ENCODE measurements at regions not wholly inside any gene's neighbourhood (a gene's known extent, or its start where the extent isn't known, plus 50 kb on each side); places are given as distances from the start of the nearest gene placed in this dataset.

DNA sequence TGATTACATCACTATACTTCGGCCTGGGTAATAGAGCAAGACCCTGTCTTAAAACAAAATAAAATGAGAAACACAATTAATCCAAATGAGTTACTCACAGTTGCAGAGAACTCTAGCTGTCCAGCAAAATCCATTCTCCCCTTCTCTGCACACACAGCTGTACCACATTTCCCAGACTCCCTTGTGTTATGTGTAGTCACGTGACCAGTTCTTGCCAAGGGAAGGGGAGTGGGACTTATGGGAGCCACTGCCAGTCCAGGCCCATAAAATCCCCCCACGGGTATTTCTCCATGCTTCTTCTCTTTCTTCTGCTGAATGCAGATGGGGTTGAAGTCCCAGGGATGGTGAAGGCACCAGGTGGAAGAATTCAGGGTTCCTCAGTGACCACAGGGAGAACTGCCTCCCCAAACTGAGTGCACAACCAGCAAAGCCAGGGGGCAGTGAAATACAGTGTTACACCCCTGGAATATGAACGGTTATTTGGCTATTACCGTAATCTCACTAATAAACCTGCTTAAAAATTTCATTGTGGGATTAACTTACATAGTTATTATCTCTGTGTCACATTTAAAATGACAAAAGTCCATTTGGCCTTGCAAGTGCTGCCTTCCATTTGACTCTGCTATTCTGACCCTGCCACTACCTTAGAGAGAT, 85.6 kb upstream of the FMN2 start:
- CTCF ChIA-PET, result no interaction called here

DNA sequence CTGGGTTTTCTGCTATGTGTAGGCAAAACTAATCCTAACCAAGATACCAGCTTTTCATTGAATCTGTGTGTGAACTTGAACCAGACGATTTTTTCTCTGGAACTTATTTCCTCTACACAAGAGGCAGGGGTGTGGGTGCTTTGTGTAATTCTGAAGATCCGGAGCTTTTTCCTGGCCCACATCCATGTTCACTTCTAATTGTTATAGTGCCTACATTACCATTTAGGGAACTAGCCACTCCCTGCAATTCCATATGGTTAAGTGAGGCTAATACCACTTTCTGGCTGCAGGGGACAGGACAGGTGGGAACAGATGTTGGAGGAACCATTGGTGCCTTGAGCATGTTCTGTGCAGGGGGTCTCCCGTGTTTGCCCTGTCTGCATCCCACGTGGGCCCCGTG, 83.4 kb upstream of the FMN2 start:
- Histone ChIP-seq H3K36me3 (ENCODE audit: control insufficient read depth, insufficient read depth, low read length) (no peaks in the 10 kb centered on the region), H3K4me1 (ENCODE audit: control insufficient read depth, insufficient read depth, low read length) (no peaks in the 10 kb centered on the region), H3K9me3 (ENCODE audit: control insufficient read depth, insufficient read depth, low read depth, low read length) (no peaks in the 10 kb centered on the region), H3K27ac (ENCODE audit: low read length) (no peak overlapping the region), H3K27me3 (ENCODE audit: control insufficient read depth, insufficient read depth, low read length) (no peaks in the 10 kb centered on the region), H3K4me3 (ENCODE audit: low read depth in 2 of 2, low read length in 2 of 2) (no peak overlapping the region)
- TF ChIP-seq, protein P1, sequence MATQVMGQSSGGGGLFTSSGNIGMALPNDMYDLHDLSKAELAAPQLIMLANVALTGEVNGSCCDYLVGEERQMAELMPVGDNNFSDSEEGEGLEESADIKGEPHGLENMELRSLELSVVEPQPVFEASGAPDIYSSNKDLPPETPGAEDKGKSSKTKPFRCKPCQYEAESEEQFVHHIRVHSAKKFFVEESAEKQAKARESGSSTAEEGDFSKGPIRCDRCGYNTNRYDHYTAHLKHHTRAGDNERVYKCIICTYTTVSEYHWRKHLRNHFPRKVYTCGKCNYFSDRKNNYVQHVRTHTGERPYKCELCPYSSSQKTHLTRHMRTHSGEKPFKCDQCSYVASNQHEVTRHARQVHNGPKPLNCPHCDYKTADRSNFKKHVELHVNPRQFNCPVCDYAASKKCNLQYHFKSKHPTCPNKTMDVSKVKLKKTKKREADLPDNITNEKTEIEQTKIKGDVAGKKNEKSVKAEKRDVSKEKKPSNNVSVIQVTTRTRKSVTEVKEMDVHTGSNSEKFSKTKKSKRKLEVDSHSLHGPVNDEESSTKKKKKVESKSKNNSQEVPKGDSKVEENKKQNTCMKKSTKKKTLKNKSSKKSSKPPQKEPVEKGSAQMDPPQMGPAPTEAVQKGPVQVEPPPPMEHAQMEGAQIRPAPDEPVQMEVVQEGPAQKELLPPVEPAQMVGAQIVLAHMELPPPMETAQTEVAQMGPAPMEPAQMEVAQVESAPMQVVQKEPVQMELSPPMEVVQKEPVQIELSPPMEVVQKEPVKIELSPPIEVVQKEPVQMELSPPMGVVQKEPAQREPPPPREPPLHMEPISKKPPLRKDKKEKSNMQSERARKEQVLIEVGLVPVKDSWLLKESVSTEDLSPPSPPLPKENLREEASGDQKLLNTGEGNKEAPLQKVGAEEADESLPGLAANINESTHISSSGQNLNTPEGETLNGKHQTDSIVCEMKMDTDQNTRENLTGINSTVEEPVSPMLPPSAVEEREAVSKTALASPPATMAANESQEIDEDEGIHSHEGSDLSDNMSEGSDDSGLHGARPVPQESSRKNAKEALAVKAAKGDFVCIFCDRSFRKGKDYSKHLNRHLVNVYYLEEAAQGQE (IDR thresholded peaks at IDR 0.05; ENCODE audit: insufficient read depth in 1 of 2, low read depth in 2 of 2, low read length in 1 of 2), result no peak
- ChIA-PET CTCF (no interaction called here), POLR2A (no interaction called here)
- no peak for ATAC-seq
- intact Hi-C loops (cut with micrococcal nuclease; ENCODE audit: unreplicated experiment) (no loop called here), in situ Hi-C loops (cut with HindIII; ENCODE audit: low pct_unique_long_range_greater_than_20kb, low sequenced_read_pairs) (no loop called here)
- no peak for DNase-seq (ENCODE audit: low read depth, low spot score)
- BruUV-seq (replicated peaks), result no TSS peak

More for the DNA sequence above, 85.6 kb upstream of the FMN2 start:
- Histone ChIP-seq H3K27me3 (ENCODE audit: control insufficient read depth, insufficient read depth, low read length) (no peaks in the 10 kb centered on the region), H3K4me1 (ENCODE audit: control insufficient read depth, insufficient read depth, low read length) (no peaks in the 10 kb centered on the region), H3K36me3 (ENCODE audit: control insufficient read depth, insufficient read depth, low read length) (no peaks in the 10 kb centered on the region), H3K27ac (ENCODE audit: low read length) (no peak overlapping the region), H3K4me3 (ENCODE audit: low read depth in 2 of 2, low read length in 2 of 2) (no peak overlapping the region), H3K9me3 (ENCODE audit: control insufficient read depth, insufficient read depth, low read depth, low read length) (no peaks in the 10 kb centered on the region)
- ATAC-seq, result no peak
- intact Hi-C loops (cut with micrococcal nuclease; ENCODE audit: unreplicated experiment), result no loop called here
- in situ Hi-C loops (cut with HindIII; ENCODE audit: low pct_unique_long_range_greater_than_20kb, low sequenced_read_pairs), result no loop called here
- POLR2A ChIA-PET, result no interaction called here
- no TSS peak for BruUV-seq (replicated peaks)
- no peak for TF ChIP-seq POLR2AphosphoS5 (IDR thresholded peaks at IDR 0.05; ENCODE audit: low read depth, low read length)
- TF ChIP-seq TCF7L2 (IDR thresholded peaks at IDR 0.05; ENCODE audit: low read depth, low read length), result no peak
- TF ChIP-seq, protein P1 (IDR thresholded peaks at IDR 0.05; ENCODE audit: insufficient read depth in 1 of 2, low read depth in 2 of 2, low read length in 1 of 2), result no peak
- TF ChIP-seq SIN3A (IDR thresholded peaks at IDR 0.05; ENCODE audit: borderline replicate concordance, insufficient read depth, low read depth, low read length), result no peak
- TF ChIP-seq, protein P2, sequence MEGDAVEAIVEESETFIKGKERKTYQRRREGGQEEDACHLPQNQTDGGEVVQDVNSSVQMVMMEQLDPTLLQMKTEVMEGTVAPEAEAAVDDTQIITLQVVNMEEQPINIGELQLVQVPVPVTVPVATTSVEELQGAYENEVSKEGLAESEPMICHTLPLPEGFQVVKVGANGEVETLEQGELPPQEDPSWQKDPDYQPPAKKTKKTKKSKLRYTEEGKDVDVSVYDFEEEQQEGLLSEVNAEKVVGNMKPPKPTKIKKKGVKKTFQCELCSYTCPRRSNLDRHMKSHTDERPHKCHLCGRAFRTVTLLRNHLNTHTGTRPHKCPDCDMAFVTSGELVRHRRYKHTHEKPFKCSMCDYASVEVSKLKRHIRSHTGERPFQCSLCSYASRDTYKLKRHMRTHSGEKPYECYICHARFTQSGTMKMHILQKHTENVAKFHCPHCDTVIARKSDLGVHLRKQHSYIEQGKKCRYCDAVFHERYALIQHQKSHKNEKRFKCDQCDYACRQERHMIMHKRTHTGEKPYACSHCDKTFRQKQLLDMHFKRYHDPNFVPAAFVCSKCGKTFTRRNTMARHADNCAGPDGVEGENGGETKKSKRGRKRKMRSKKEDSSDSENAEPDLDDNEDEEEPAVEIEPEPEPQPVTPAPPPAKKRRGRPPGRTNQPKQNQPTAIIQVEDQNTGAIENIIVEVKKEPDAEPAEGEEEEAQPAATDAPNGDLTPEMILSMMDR (IDR thresholded peaks at IDR 0.05), result no peak
- DNase-seq (ENCODE audit: low read depth, low spot score), result no peak
